Effector memory CD4-positive, alpha-beta T cell (primary cell): ENCODE measurements at regions not wholly inside any gene's neighbourhood (a gene's known extent, or its start where the extent isn't known, plus 50 kb on each side); places are given as distances from the start of the nearest gene placed in this dataset.

Experiments used
- DNase-seq, 3 donors: peaks; one replicate each; pipeline ENCODE4 v3.0.0-alpha.2; 2020
- H3K27ac ChIP-seq: 2 replicates; pipeline ENCODE4 v1.7.0; 2013; ENCODE audit warnings: mild to moderate bottlenecking, low read length, moderate library complexity; ENCODE audit not compliant: insufficient read depth, poor library complexity, severe bottlenecking
- H3K27me3 ChIP-seq: replicated peaks from 2 replicates; pipeline ENCODE4 v1.7.0; 2013; ENCODE audit warnings: mild to moderate bottlenecking, low read length; ENCODE audit not compliant: insufficient read depth, control insufficient read depth, poor library complexity, severe bottlenecking
- H3K36me3 ChIP-seq: 2 replicates; pipeline ENCODE4 v1.7.0; 2013; ENCODE audit warnings: mild to moderate bottlenecking, low read length, moderate library complexity; ENCODE audit not compliant: control insufficient read depth, insufficient read depth
- H3K4me1 ChIP-seq: 2 replicates; pipeline ENCODE4 v1.7.0; 2013; ENCODE audit warnings: low read length, mild to moderate bottlenecking; ENCODE audit not compliant: control insufficient read depth, insufficient read depth, poor library complexity, severe bottlenecking
- H3K4me3 ChIP-seq: 2 replicates; pipeline ENCODE4 v1.7.0; 2013; ENCODE audit warnings: low read length, low read depth, mild to moderate bottlenecking; ENCODE audit not compliant: insufficient read depth, poor library complexity, severe bottlenecking
- H3K9me3 ChIP-seq: 2 replicates; pipeline ENCODE4 v1.7.0; 2013; ENCODE audit warnings: mild to moderate bottlenecking, low read length, moderate library complexity; ENCODE audit not compliant: control insufficient read depth

DNA sequence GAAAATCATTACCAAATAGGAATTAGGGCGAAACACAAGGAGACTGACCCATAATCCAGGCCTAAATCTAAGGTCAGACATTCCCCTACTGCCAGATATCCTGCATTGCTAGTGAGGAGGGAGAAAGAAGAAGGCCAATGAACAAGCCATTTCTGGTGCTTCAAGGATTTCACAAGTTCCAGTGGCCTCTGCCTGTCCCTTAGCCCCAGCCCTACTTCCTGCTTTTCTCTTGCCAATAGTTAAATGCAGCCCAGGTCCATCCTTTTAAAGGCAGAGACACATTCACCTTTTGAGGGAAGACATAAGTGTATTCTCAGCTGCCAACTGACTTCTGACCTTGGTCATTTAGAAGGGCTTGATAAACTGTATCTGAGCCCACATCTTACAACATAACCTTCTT lies 135.8 kb downstream of the ZNF621 start:
- Histone ChIP-seq H3K4me1 (no peaks in the 10 kb centered on the region), H3K27me3 (no peaks in the 10 kb centered on the region), H3K36me3 (no peaks in the 10 kb centered on the region), H3K27ac (no peak overlapping the region), H3K9me3 (no peaks in the 10 kb centered on the region), H3K4me3 (no peak overlapping the region)
- no peak for DNase-seq

DNA sequence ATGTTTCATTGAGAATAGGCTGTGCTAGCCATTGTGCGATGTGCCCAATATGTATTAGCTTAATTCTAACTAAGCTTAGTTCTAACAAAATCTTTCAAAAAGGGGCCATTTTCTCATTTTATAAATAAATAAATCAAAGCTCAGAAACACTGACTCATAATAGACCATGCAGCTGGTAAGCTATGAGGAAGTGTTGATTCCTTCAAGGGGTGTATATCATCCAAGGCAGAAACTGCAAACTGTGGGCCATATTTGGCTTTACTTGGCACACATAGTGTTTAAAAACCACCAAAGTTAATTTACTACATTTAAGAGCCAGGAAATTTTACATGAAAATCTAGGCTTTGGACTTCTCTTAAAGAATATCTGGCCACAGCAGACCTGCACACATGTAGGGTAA lies 136.5 kb downstream of the ZNF621 start:
- no peak for DNase-seq
- Histone ChIP-seq H3K27ac (no peak overlapping the region), H3K9me3 (no peaks in the 10 kb centered on the region), H3K27me3 (no peaks in the 10 kb centered on the region), H3K36me3 (no peaks in the 10 kb centered on the region), H3K4me1 (no peaks in the 10 kb centered on the region), H3K4me3 (no peak overlapping the region)

DNA sequence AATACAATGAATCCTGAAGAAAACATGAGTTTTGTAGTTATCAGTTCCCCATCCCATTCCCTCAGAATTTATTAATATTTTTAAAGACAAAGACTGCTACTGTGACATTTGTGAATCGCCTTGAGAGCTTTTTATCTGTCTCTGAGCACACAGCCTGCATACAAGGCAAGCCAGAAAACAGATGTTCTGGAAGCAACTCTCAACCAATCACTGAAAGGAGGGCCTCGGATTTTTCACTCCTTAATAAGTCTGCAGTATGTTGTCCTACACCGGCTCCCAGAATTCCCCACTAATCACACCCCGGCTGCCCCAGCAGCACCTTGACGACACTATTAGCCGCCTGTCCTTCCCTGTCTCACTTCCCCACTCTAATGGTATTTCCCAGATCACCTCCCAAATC lies 138.5 kb downstream of the ZNF621 start:
- DNase-seq: no peak
- no peak overlapping the region for H3K27ac ChIP-seq
- H3K36me3 ChIP-seq: no peaks in the 10 kb centered on the region
- no peaks in the 10 kb centered on the region for H3K27me3 ChIP-seq
- H3K4me1 ChIP-seq: no peaks in the 10 kb centered on the region
- no peaks in the 10 kb centered on the region for H3K9me3 ChIP-seq
- no peak overlapping the region for H3K4me3 ChIP-seq

- no peak overlapping the region for H3K4me3 ChIP-seq
- H3K27me3 ChIP-seq: no peaks in the 10 kb centered on the region
- no peak overlapping the region for H3K27ac ChIP-seq
- no peaks in the 10 kb centered on the region for H3K4me1 ChIP-seq
- no peaks in the 10 kb centered on the region for H3K9me3 ChIP-seq
- DNase-seq: no peak
- no peaks in the 10 kb centered on the region for H3K36me3 ChIP-seq
These were observed 144.4 kb downstream of the ZNF621 start for GRCh38 chr3:40669176-40669575.

- H3K36me3 ChIP-seq: no peaks in the 10 kb centered on the region
- no peaks in the 10 kb centered on the region for H3K9me3 ChIP-seq
- no peak for DNase-seq
- H3K4me1 ChIP-seq: no peaks in the 10 kb centered on the region
- no peak overlapping the region for H3K27ac ChIP-seq
- H3K4me3 ChIP-seq: no peak overlapping the region
- H3K27me3 ChIP-seq: no peaks in the 10 kb centered on the region
These were observed 148.1 kb downstream of the ZNF621 start for GRCh38 chr3:40672861-40673260.

DNA sequence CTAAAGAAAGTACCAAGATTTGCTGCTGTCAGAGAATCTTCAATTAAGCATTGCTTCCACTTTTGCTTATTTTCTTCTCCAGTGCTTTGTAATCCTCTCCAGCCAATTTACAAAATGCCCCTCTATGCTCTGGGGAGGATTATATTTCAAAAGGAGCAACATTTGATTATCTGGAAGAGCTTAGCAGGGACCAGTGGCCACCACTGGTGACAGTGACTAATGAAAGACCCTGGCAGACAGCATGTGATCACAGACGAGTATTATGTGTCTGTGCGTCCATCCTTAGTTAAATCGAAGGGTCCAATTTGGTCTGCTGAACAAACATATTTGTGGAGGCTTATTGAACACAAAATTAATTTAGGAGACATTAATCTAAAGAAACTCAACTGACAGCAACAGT lies 152.6 kb downstream of the ZNF621 start:
- Histone ChIP-seq H3K4me1 (no peaks in the 10 kb centered on the region), H3K36me3 (no peaks in the 10 kb centered on the region), H3K27ac (no peak overlapping the region), H3K4me3 (no peak overlapping the region), H3K27me3 (no peaks in the 10 kb centered on the region), H3K9me3 (no peaks in the 10 kb centered on the region)
- DNase-seq: no peak

GRCh38 chr3:40677749-40678148 lies 153.0 kb downstream of the ZNF621 start:
- no peak overlapping the region for H3K4me3 ChIP-seq
- no peak for DNase-seq
- H3K36me3 ChIP-seq: no peaks in the 10 kb centered on the region
- no peaks in the 10 kb centered on the region for H3K4me1 ChIP-seq
- H3K27ac ChIP-seq: no peak overlapping the region
- H3K27me3 ChIP-seq: no peaks in the 10 kb centered on the region
- no peaks in the 10 kb centered on the region for H3K9me3 ChIP-seq

- no peaks in the 10 kb centered on the region for H3K4me1 ChIP-seq
- DNase-seq: no peak
- no peak overlapping the region for H3K27ac ChIP-seq
- no peak overlapping the region for H3K4me3 ChIP-seq
- no peaks in the 10 kb centered on the region for H3K36me3 ChIP-seq
- no peaks in the 10 kb centered on the region for H3K27me3 ChIP-seq
- H3K9me3 ChIP-seq: no peaks in the 10 kb centered on the region
These were observed 154.5 kb downstream of the ZNF621 start for GRCh38 chr3:40679290-40679689.

DNA sequence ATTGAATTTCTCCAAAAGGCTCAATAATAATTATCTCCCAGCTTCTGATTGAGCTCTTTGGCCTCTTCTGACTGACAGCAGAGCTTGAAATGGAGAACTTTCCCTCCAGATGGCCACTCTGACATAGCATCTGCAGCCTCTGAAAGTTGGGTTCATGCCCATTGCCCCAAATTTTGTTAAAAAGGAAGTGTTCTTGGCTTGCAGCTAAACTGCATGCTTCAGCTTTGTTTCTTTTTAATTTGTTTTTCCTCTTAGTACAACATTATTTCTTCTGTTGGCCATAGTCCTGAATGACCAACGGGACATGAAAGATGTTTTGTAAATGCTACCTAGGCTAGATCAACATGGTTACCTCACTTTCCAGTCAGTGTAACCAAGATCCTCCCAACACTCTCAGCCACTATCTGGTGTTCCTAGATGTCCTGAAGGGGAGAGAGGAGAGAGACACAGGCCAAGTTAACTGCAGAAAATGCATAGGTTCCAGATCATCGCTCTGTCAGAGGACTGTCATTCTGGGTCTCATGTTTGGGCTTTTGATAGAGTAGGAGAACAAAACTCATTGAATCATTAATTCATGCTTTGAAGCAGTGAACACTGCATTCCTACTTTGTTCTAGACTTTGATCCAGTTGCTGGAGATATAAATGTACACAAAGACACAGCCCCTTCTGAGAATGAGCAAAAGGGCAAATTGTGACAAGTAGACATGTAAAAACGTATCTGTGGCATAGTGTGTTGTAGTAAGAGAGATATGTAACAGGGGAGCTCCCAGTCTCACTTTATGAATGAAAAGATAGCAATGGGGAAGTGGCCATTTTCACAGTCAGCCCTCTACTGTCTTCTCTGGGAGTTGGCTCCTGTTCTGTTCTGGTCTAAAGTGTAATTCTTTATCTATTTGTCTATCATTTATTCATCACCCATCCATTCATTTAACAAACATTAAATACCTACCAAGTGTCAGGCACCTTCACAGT lies 156.2 kb downstream of the ZNF621 start:
- Histone ChIP-seq H3K27ac (no peak overlapping the region), H3K4me3 (no peak overlapping the region), H3K4me1 (no peaks in the 10 kb centered on the region), H3K27me3 (no peaks in the 10 kb centered on the region), H3K9me3 (no peaks in the 10 kb centered on the region), H3K36me3 (no peaks in the 10 kb centered on the region)
- DNase-seq: no peak

GRCh38 chr3:40681658-40682055 lies 156.9 kb downstream of the ZNF621 start:
- Histone ChIP-seq H3K27me3 (no peaks in the 10 kb centered on the region), H3K9me3 (no peaks in the 10 kb centered on the region), H3K36me3 (no peaks in the 10 kb centered on the region), H3K27ac (no peak overlapping the region), H3K4me3 (no peak overlapping the region), H3K4me1 (no peaks in the 10 kb centered on the region)
- no peak for DNase-seq
